ENCODE measurements at regions not wholly inside any gene's neighbourhood (a gene's known extent, or its start where the extent isn't known, plus 50 kb on each side); places are given as distances from the start of the nearest gene placed in this dataset.
"Not testable (repeated sequence)": the region's sequence is repeated elsewhere in the genome, so short reads cannot be mapped to it uniquely, and the experiment has no call there.

GRCh38 chr6:14540810-14541540 lies 423.4 kb downstream of the CD83 start:
- no peak for ATAC-seq

GRCh38 chr6:14542670-14543366 lies 425.2 kb downstream of the CD83 start:
- peak; percentile 74 for ATAC-seq

- ATAC-seq, result no peak
Measured at GRCh38 chr6:14543971-14544585, 426.5 kb downstream of the CD83 start.

GRCh38 chr6:14544666-14545065 lies 427.1 kb downstream of the CD83 start:
- no peak for ATAC-seq

GRCh38 chr6:14545496-14545895 lies 427.9 kb downstream of the CD83 start:
- ATAC-seq, result no peak

- no peak for ATAC-seq
Measured at GRCh38 chr6:14546036-14546435, 428.5 kb downstream of the CD83 start.

- ATAC-seq, result no peak
Measured at GRCh38 chr6:14547284-14547998, 429.9 kb downstream of the CD83 start.

- no peak for ATAC-seq
Measured at GRCh38 chr6:14549304-14549770, 431.8 kb downstream of the CD83 start.

- ATAC-seq, result no peak
Measured at GRCh38 chr6:14549871-14550270, 432.3 kb downstream of the CD83 start.

GRCh38 chr6:14550410-14550809 lies 432.8 kb downstream of the CD83 start:
- no peak for ATAC-seq

- ATAC-seq, result no peak
Measured at GRCh38 chr6:14550822-14551221, 433.2 kb downstream of the CD83 start.

- ATAC-seq, result not testable (repeated sequence)
Measured at GRCh38 chr6:14551601-14552000, 434.0 kb downstream of the CD83 start.

GRCh38 chr6:14552891-14553290 lies 435.3 kb downstream of the CD83 start:
- ATAC-seq, result no peak

- no peak for ATAC-seq
Measured at GRCh38 chr6:14553515-14553914, 435.9 kb downstream of the CD83 start.

- no peak for ATAC-seq
Measured at GRCh38 chr6:14555804-14556203, 438.2 kb downstream of the CD83 start.

- ATAC-seq, result no peak
Measured at GRCh38 chr6:14559746-14560536, 442.4 kb downstream of the CD83 start.

GRCh38 chr6:14561563-14561962 lies 444.0 kb downstream of the CD83 start:
- not testable (repeated sequence) for ATAC-seq

GRCh38 chr6:14567842-14568241 lies 450.3 kb downstream of the CD83 start:
- ATAC-seq, result no peak

- no peak for ATAC-seq
Measured at GRCh38 chr6:14569394-14569793, 451.8 kb downstream of the CD83 start.

GRCh38 chr6:14569874-14570273 lies 452.3 kb downstream of the CD83 start:
- not testable (repeated sequence) for ATAC-seq

- ATAC-seq, result no peak
Measured at GRCh38 chr6:14571001-14571400, 453.4 kb downstream of the CD83 start.

GRCh38 chr6:14571746-14572145 lies 454.2 kb downstream of the CD83 start:
- ATAC-seq, result no peak

Measured in esophagus mucosa (tissue), 1 donor.